ENCODE measurements at regions not wholly inside any gene's neighbourhood (a gene's known extent, or its start where the extent isn't known, plus 50 kb on each side); places are given as distances from the start of the nearest gene placed in this dataset.

DNA sequence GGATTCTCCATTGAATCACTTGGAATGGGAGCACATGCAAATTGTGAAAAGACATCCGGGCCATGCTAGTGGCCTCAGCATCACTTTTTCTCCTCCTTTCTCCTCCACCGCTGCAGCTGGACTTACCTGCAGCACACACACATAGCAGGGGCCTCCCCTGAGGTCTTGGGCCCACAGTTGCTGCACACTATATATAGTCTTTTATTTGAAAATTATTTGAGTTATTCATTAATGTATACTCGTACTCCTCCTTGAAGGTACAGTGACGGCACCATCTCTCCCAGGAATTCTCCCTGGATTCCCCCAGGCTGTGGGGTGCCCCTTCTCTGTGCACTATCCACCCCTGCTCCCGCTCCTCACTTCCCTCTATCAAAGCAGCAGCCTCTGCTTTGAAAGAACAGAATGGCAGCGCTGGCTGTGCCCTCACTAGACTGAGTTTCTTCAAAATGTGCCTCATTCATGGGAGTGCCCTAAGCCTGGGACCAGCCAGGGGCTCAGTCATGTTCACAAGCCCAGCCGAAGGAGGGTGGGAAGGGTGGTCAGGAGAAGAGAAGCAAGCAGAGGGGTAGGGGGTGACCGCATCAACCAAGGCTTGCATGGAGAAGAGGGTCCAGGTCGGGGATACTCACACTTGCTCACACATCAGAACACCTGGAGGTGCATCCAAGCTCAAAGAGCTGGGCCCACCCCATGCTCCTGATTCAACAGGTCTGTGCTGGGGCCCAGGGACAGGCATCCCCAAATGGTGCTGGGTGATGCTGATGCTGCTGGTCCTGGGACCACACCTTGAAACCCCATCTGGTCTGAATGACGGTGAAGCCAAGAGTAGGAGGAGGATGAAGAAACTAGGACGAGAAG is 156.2 kb upstream of the ZMIZ1 start:
- TF ChIP-seq, protein P1, sequence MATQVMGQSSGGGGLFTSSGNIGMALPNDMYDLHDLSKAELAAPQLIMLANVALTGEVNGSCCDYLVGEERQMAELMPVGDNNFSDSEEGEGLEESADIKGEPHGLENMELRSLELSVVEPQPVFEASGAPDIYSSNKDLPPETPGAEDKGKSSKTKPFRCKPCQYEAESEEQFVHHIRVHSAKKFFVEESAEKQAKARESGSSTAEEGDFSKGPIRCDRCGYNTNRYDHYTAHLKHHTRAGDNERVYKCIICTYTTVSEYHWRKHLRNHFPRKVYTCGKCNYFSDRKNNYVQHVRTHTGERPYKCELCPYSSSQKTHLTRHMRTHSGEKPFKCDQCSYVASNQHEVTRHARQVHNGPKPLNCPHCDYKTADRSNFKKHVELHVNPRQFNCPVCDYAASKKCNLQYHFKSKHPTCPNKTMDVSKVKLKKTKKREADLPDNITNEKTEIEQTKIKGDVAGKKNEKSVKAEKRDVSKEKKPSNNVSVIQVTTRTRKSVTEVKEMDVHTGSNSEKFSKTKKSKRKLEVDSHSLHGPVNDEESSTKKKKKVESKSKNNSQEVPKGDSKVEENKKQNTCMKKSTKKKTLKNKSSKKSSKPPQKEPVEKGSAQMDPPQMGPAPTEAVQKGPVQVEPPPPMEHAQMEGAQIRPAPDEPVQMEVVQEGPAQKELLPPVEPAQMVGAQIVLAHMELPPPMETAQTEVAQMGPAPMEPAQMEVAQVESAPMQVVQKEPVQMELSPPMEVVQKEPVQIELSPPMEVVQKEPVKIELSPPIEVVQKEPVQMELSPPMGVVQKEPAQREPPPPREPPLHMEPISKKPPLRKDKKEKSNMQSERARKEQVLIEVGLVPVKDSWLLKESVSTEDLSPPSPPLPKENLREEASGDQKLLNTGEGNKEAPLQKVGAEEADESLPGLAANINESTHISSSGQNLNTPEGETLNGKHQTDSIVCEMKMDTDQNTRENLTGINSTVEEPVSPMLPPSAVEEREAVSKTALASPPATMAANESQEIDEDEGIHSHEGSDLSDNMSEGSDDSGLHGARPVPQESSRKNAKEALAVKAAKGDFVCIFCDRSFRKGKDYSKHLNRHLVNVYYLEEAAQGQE (IDR thresholded peaks at IDR 0.05; ENCODE audit: insufficient read depth in 1 of 2, low read depth in 2 of 2, low read length in 2 of 2), result no peak
- TF ChIP-seq SIN3A (IDR thresholded peaks at IDR 0.05; ENCODE audit: borderline replicate concordance, insufficient read depth, low read length), result no peak
- no peak for TF ChIP-seq POLR2AphosphoS5 (IDR thresholded peaks at IDR 0.05; ENCODE audit: low read depth, low read length)
- no peak for TF ChIP-seq TAF1 (IDR thresholded peaks at IDR 0.05; ENCODE audit: borderline replicate concordance, insufficient read depth, low read length)
- TF ChIP-seq FOXP2 (optimal IDR thresholded peaks at IDR 0.05; ENCODE audit: borderline replicate concordance, extremely low read depth, extremely low read length, insufficient read depth), result no peak

DNA sequence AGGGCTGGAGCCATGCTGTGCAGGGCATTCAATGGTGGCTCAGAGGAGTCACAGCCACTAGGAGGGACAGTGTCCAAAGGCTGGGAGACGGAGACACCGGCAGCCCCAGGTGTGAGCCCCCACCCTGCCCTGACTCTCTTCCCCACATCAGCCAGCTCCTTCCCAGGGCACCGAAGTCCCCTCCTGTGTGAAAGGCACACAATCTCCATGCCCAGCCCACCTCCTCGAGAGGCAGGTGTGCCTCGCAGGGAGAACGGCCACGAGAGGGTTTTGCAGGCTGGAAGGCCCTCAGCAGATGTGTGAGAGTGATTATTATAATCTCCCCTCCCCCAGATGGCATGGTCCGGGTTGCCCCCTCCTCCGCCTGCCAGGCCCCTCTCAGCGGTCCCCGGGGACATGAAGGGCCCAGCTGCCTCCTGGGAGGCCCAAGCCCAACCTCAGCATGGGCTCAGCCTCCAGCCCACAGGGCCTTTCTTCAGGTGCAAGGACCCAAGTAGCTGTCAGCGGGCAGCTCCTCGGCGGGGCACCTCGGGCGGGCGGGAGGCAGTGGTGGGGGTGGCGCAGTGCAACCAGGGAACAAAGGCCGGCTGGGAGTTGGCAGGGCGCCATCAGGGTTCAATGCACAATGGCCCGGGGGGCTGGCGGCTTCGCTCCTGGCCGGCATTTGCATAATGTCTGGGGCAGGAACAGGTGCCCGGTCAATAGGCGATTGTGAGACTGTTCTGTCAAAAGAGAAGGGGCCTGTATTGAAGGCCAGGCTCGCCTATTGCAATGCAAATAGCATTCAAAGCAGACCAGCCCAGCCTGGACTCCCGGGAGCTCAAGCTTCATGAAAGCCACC is 155.3 kb upstream of the ZMIZ1 start:
- TF ChIP-seq SIN3A (IDR thresholded peaks at IDR 0.05; ENCODE audit: borderline replicate concordance, insufficient read depth, low read length) (no peak), FOXP2 (optimal IDR thresholded peaks at IDR 0.05; ENCODE audit: borderline replicate concordance, extremely low read depth, extremely low read length, insufficient read depth) (no peak), TAF1 (IDR thresholded peaks at IDR 0.05; ENCODE audit: borderline replicate concordance, insufficient read depth, low read length) (no peak), POLR2AphosphoS5 (IDR thresholded peaks at IDR 0.05; ENCODE audit: low read depth, low read length) (no peak)
- TF ChIP-seq, protein P1 (IDR thresholded peaks at IDR 0.05; ENCODE audit: insufficient read depth in 1 of 2, low read depth in 2 of 2, low read length in 2 of 2), result no peak

DNA sequence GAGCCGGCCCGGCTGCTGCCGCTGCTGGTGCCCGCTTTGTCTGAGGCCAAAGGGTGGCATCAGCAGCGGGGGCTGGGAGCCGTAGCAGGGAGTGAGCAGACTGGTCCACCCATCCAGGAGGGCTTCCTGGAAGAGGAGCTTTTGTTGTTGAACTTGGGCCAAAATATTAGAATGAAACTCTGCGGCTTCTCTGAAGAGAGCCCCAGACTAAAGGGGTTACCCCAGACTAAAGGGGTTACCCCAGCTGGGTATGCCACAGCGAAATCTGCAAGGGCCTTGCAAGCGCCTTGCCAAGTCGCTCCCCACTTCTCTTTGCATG is 154.7 kb upstream of the ZMIZ1 start:
- TF ChIP-seq POLR2AphosphoS5 (IDR thresholded peaks at IDR 0.05; ENCODE audit: low read depth, low read length) (no peak), FOXP2 (optimal IDR thresholded peaks at IDR 0.05; ENCODE audit: borderline replicate concordance, extremely low read depth, extremely low read length, insufficient read depth) (no peak), TAF1 (IDR thresholded peaks at IDR 0.05; ENCODE audit: borderline replicate concordance, insufficient read depth, low read length) (no peak), SIN3A (IDR thresholded peaks at IDR 0.05; ENCODE audit: borderline replicate concordance, insufficient read depth, low read length) (no peak)
- TF ChIP-seq, protein P1 (IDR thresholded peaks at IDR 0.05; ENCODE audit: insufficient read depth in 1 of 2, low read depth in 2 of 2, low read length in 2 of 2), result no peak

DNA sequence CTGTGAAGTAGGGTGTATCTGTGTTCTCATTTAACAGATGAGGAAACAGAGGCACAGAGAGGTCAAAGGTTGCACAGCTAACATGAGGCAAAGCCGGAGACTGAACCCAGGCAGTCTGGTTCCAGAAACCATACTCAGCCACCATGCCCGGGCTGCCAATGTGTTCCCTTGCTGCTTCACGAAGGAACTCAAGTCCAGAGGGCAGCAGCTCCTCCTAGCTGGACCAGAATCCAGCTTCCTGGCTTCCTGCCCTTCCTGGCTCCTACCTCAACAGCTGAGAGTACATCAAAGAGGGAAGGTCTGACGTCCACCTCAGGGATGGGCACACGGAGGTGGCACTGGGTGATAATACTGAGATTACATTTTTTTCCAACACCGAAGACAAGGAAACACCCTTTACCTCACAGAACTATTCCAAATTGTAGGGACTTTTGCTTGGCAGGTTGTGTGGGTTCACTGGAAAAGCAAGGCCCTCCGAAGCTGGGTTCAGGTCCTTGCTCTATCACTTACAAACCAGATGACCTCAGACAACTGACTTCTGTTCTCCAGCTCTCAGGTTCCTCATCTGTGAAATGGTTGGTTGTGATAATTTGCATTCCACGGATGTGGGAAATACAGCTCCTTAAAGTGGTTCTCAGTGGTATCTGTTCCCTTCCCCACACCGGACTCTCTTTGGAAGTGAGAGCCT is 154.1 kb upstream of the ZMIZ1 start:
- TF ChIP-seq FOXP2 (optimal IDR thresholded peaks at IDR 0.05; ENCODE audit: borderline replicate concordance, extremely low read depth, extremely low read length, insufficient read depth), result no peak
- TF ChIP-seq, protein P1 (IDR thresholded peaks at IDR 0.05; ENCODE audit: insufficient read depth in 1 of 2, low read depth in 2 of 2, low read length in 2 of 2), result no peak
- no peak for TF ChIP-seq POLR2AphosphoS5 (IDR thresholded peaks at IDR 0.05; ENCODE audit: low read depth, low read length)
- no peak for TF ChIP-seq TAF1 (IDR thresholded peaks at IDR 0.05; ENCODE audit: borderline replicate concordance, insufficient read depth, low read length)
